NCI-H82 (cell line): ENCODE measurements at regions not wholly inside any gene's neighbourhood (a gene's known extent, or its start where the extent isn't known, plus 50 kb on each side); places are given as distances from the start of the nearest gene placed in this dataset.
"Not testable (repeated sequence)": the region's sequence is repeated elsewhere in the genome, so short reads cannot be mapped to it uniquely, and the experiment has no call there.

Experiments
- DNase-seq: peaks from one replicate; lab custom pipeline; 2025; lab: John Stamatoyannopoulos, UW

- no peak for DNase-seq
Observed at GRCh38 chr6:47180633-47181032, 129.1 kb downstream of the TNFRSF21 start.

- DNase-seq = no peak
Observed at GRCh38 chr6:47179286-47179685, 130.4 kb downstream of the TNFRSF21 start.

- no peak for DNase-seq
Observed at GRCh38 chr6:47175656-47176055, 133.5 kb upstream of the ADGRF1 start.

- no peak for DNase-seq
Observed at GRCh38 chr6:47174502-47175023, 132.4 kb upstream of the ADGRF1 start.

- not testable (repeated sequence) for DNase-seq
Observed at GRCh38 chr6:47174063-47174462, 131.9 kb upstream of the ADGRF1 start.

GRCh38 chr6:47173145-47173544 lies 131.0 kb upstream of the ADGRF1 start:
- not testable (repeated sequence) for DNase-seq

- no peak for DNase-seq
Observed at GRCh38 chr6:47170617-47170947, 128.4 kb upstream of the ADGRF1 start.

GRCh38 chr6:47169785-47170616 lies 127.9 kb upstream of the ADGRF1 start:
- no peak for DNase-seq

GRCh38 chr6:47168180-47168579 lies 126.0 kb upstream of the ADGRF1 start:
- no peak for DNase-seq

GRCh38 chr6:47165918-47166317 lies 123.8 kb upstream of the ADGRF1 start:
- DNase-seq = no peak

- DNase-seq = no peak
Observed at GRCh38 chr6:47164877-47165276, 122.7 kb upstream of the ADGRF1 start.

- no peak for DNase-seq
Observed at GRCh38 chr6:47163536-47163935, 121.4 kb upstream of the ADGRF1 start.

GRCh38 chr6:47162793-47163192 lies 120.7 kb upstream of the ADGRF1 start:
- DNase-seq = no peak

- no peak for DNase-seq
Observed at GRCh38 chr6:47162231-47162630, 120.1 kb upstream of the ADGRF1 start.

- DNase-seq = no peak
Observed at GRCh38 chr6:47161176-47161687, 119.1 kb upstream of the ADGRF1 start.

GRCh38 chr6:47160702-47161101 lies 118.6 kb upstream of the ADGRF1 start:
- no peak for DNase-seq

GRCh38 chr6:47159763-47160162 lies 117.6 kb upstream of the ADGRF1 start:
- no peak for DNase-seq

GRCh38 chr6:47157653-47158219 lies 115.6 kb upstream of the ADGRF1 start:
- DNase-seq = no peak

GRCh38 chr6:47157063-47157462 lies 114.9 kb upstream of the ADGRF1 start:
- DNase-seq = no peak

- DNase-seq = no peak
Observed at GRCh38 chr6:47156196-47156595, 114.1 kb upstream of the ADGRF1 start.

- DNase-seq = no peak
Observed at GRCh38 chr6:47153404-47153755, 111.2 kb upstream of the ADGRF1 start.

GRCh38 chr6:47152666-47153403 lies 110.7 kb upstream of the ADGRF1 start:
- no peak for DNase-seq
